ENCODE measurements at regions not wholly inside any gene's neighbourhood (a gene's known extent, or its start where the extent isn't known, plus 50 kb on each side); places are given as distances from the start of the nearest gene placed in this dataset.

DNA sequence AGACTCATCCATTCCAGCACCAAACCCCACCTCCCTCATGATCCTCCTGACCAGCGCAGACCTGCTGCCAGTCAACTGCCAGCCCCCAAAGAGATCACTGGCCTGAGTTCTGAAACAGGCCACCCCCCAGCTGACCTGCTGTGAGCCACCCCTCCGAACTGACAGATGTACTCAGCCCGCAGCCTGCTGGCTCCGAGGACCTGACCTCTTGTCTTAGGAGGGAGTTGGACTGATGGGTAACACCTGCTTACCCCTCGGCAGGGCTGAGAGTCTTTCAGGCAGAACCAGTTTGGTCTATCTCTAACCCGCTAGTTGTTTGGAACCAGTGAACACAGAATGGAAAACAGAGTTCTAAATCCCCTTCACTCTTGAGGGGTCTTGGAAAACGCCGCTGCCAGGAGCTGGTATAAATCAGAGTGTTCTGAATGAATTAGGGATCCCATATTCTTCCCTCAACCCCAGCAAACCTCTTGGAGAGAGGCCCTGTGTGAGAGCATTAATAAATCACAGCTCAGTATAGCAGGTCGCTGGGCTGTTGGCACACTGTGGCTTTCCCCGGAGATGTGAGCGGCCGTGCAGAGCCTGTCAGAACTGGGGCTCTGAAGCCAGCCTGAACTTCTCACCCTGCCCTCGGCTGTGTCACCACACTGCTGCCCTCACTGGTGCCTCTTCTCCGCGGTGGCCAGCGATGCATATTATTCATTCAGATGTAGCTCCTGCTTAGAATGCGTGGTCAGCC lies 165.1 kb upstream of the NCAM1 start:
- DNase-seq, result peak; percentile 47

DNA sequence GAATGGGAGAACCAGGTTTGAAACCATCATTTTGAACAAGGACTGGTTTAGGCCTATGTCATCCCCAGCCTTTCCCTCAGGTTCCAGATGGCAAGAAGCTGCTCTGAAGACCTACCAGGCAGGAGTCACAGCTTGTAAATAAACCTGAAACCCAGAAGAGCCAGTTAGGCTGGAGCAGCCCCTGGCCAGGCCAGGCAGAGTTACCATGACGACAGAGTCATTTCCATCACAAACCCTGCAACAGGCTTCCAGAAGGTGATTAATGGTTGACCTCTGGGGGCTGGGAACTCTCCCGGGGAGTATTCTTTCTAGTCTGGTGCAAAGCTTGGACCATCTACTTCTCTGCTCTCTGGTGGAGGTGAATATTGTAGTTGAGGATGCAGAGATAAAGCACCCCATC lies 164.1 kb upstream of the NCAM1 start:
- peak; percentile 37 for DNase-seq

DNA sequence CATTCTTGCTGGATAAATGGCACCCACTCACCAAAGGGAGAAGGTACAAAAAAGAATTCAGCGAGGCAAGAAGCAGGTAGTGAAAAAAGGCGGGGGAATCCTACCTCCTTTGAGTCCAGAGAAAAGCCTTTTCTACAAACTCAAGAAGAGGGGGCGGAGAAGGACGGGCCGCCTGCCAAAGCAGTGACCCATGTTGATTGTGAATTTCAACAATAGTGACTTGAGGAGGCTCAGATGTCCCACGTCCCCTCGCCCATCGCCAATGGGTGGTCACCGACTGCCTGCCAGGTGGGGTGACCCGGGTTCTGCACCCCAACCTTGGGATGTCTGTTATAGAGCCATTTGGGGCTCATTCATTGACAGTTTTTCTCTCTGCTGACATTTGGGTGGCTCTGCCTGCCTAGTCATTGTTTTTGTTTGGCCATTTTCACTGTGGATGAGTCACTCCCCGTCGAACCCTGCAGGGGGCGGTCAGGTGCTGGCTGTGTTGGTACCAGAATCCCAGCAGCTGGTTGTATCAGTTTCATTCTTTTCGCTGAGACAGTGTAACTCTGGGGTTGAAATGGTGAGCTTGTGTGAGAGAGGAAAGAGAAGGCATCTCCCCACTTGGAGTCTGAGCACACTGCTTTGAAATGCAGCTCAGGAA lies 163.4 kb upstream of the NCAM1 start:
- no peak for DNase-seq

- DNase-seq, result no peak
Observed at GRCh38 chr11:112801025-112801816, 160.0 kb upstream of the NCAM1 start.

DNA sequence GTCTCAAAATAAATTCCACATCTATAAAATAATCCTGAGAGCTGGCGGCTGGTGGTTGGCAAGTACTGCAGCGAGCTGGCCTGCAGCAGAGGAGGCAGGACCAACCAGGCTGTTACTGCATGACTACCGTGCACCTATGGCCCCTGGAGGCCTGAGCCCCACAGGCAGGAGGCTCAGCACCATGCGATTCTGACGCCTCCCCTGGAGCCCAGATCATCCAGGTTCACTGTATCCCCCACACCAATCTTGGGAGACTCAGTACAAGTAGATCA lies 159.5 kb upstream of the NCAM1 start:
- no peak for DNase-seq

GRCh38 chr11:112805658-112806057 lies 155.6 kb upstream of the NCAM1 start:
- peak; percentile 69 for DNase-seq

DNA sequence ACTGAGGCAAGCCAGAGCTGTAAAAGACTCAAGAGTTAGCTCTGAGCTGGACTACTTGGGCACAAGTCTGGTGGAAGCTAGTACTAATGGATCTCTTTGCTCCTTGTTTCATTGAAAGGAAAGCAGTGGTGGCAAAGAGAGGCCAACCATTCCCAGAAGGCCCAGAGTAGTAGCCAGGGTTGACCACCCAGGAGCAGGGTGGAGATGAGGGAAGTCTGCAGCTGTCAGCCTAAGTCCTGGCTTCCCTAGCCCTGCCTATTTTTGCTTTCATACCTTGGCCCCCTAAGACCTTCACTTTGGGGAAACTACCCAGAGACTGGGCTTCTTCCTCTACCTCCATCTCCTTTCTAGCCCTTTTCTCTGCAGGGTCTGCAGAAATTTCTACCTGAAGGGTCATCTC lies 155.0 kb upstream of the NCAM1 start:
- peak; percentile 24 for DNase-seq

DNA sequence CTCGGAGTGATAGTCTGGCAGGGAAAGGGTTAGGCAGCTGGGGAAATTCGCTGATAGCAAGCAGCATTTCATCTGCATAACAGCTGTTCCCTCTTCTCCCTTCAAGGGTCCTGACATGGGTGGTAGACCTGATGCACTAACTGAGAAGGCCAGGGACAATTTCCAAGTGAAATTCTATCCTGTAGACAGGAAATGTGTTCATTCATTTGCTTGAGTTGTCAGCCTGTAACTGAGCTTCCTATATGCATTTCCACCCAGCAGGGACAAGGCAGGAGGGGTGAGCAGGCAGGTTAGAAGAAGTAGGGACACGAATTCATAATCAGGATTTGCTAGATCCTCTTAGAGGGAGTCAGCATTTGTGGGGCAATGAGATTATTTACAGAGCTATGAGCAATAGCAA lies 154.3 kb upstream of the NCAM1 start:
- DNase-seq, result peak; percentile 77

GRCh38 chr11:112809429-112809828 lies 151.8 kb upstream of the NCAM1 start:
- DNase-seq, result no peak

- no peak for DNase-seq
Observed at GRCh38 chr11:112810951-112811350, 150.3 kb upstream of the NCAM1 start.

DNA sequence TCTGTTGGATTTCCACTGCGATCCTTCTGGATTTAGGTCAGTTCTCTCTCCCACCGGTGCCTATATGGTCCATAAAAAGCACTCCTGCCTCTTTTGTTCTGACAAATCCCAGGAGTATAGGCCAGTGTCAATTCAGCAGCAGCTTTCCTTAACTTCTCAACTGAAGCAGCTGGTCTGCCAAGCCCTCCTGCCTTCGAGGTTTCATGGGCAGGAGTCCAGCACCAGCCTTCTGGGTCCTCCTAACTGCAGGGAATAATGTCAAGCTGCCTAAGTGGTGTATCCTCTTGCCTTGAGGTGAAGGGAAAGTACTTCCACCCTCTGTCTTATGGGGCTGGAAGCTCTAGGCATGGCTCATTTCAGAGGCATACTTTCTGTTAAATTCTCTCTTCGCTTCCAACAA lies 149.4 kb upstream of the NCAM1 start:
- peak; percentile 31 for DNase-seq

DNA sequence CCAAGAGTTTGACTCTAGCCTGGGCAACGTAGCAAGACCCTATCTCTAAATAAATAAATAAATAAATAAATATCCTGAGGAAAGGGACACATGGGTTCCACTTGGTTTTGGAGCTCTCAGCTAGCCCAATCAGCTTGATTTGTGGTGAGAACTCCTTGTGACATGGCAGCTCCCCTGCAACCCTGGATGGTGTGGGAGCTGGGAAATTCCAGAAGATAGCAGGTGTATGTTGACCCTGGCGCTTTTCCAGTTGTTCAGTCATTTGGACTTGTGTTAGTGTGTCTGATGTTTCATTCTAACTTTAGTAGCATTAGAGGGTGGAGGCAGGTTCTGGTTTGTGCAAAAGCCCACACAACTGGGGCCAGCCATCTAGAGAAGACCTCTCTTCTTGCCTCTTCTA lies 148.5 kb upstream of the NCAM1 start:
- no peak for DNase-seq

GRCh38 chr11:112814168-112814567 lies 147.1 kb upstream of the NCAM1 start:
- DNase-seq, result no peak

DNA sequence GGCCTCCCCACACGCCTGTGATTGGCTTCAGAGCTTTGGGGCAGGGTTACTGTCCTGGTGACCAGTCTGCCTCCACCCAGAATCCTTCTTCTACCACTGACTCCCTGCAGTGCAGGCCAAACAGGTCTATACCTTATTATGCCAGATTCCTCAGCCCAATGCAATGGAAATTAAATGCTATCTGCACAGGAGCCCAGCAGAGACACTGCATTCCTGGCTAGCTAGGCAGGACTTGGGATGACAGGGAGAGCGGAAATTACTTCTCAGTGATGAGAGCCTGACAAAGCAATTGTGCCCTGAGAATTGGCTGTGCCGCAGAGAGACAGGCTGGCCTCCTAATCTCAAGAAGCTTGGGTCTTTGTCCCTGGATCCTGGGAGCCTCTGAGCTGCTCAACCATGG lies 143.8 kb upstream of the NCAM1 start:
- DNase-seq, result no peak

GRCh38 chr11:112822478-112823274 lies 138.5 kb upstream of the NCAM1 start:
- no peak for DNase-seq

GRCh38 chr11:112826026-112826425 lies 135.2 kb upstream of the NCAM1 start:
- DNase-seq, result no peak

DNA sequence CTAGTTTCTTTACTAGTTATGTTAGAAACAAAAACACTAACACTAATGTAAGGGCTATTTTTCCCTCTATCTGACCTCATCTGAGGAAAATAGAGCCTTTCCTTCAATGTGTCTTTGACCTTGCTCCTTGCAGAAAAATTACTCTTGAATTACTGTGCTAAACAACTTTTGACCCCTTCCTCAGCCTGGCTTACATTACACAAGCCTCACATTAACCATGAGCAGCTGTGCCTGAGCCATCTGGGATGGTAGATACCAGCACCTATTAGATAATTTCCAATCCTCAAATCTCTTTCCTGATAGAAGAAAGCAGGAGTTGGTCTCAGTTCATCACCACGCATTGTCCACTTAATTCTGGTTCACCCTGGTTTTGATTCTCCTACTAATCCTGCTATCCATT lies 134.4 kb upstream of the NCAM1 start:
- DNase-seq, result no peak

DNA sequence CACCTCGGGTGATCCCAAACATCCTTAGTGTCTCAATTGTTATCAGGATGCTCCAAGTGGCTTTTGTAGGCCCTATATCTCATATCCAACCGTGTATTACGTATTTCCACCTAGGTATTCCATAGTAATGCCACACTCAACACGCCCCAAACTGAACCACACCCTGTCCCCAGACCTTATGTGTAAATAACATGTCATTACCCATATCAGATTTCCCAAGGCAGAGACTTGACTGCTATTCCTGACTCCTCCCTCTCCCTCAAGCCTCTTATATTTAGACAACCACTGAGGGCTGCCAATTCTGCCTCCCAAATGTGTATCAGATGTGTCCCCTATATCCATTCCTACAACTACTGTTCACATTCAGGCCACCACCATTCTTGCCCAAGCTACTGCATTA lies 132.8 kb upstream of the NCAM1 start:
- no peak for DNase-seq

GRCh38 chr11:112829971-112830654 lies 131.1 kb upstream of the NCAM1 start:
- DNase-seq, result no peak

DNA sequence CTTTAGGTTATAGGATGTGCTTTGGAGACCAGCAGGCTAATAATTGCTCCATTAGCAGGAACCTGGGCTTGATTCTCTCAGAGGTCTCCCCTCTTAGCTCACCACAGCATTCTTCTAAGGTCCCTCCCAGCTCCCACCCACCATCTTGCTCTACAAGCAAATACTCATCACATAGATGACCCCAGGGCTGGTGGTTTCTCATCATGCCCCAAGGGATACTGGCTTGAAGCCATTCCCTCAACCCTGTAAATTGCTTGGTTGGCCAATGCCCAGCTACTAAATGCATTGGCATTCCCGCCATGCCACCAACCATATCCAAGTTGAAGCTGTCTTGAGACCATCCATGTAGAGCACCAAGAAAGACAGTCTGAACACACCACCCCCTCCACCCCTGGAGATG lies 130.2 kb upstream of the NCAM1 start:
- no peak for DNase-seq

GRCh38 chr11:112831969-112832766 lies 129.1 kb upstream of the NCAM1 start:
- no peak for DNase-seq

GRCh38 chr11:112834277-112834755 lies 126.9 kb upstream of the NCAM1 start:
- peak; percentile 84 for DNase-seq
